HEK293 (cell line): ENCODE measurements at regions not wholly inside any gene's neighbourhood (a gene's known extent, or its start where the extent isn't known, plus 50 kb on each side); places are given as distances from the start of the nearest gene placed in this dataset.

Source experiments
- CTCF ChIA-PET: fragments of 350-600 bp; formaldehyde crosslinking; extraction: SDS; loops from one replicate; lab custom pipeline; 2021; ENCODE audit warnings: antibody characterized with exemption; lab: Yijun Ruan, JAX
- POLR2A ChIA-PET: fragments of 300-600 bp; formaldehyde crosslinking; extraction: SDS; loops from one replicate; lab custom pipeline; 2020; ENCODE audit warnings: antibody characterized with exemption, inconsistent platforms; lab: Yijun Ruan, JAX
- H3K27ac ChIP-seq: fragments of 200-500 bp; sonication (Bioruptor generic); 2 replicates; pipeline ENCODE4 v1.5.1; 2014; ENCODE audit warnings: low read depth, low read length, control low read depth, inconsistent platforms; ENCODE audit errors: extremely low read depth
- H3K36me3 ChIP-seq, 2 experiments: fragments of 200-500 bp in 1 of 2; sonication (Bioruptor generic) in 1 of 2; 1 replicate in 1 of 2; 2 replicates in 1 of 2; pipeline ENCODE4 v1.5.1; 2014 to 2017; ENCODE audit warnings: inconsistent platforms in 2 of 2, low read length in 2 of 2; ENCODE audit not compliant: control insufficient read depth in 2 of 2, insufficient read depth in 1 of 2
- H3K4me1 ChIP-seq: fragments of 200-500 bp; sonication (Bioruptor generic); 2 replicates; pipeline ENCODE4 v1.5.1; 2014; ENCODE audit warnings: mild to moderate bottlenecking, low read length, inconsistent platforms; ENCODE audit not compliant: control insufficient read depth, insufficient read depth
- H3K4me3 ChIP-seq: 2 replicates; pipeline ENCODE4 v1.5.1; 2011; ENCODE audit warnings: low read depth, mild to moderate bottlenecking, control low read depth, low read length, moderate library complexity
- H3K9me3 ChIP-seq: fragments of 200-500 bp; sonication (Bioruptor generic); 2 replicates; pipeline ENCODE4 v1.5.1; 2014; ENCODE audit warnings: low read depth, low read length, inconsistent platforms; ENCODE audit not compliant: control insufficient read depth, insufficient read depth
- FEZF1 ChIP-seq: fragments of 450-650 bp; formaldehyde crosslinking; IDR thresholded peaks from 2 replicates; pipeline ENCODE4 v1.5.1; 2016; ENCODE audit warnings: missing biosample characterization, missing genetic modification characterization
- GFI1B ChIP-seq: fragments of 450-650 bp; formaldehyde crosslinking; IDR thresholded peaks from 2 replicates; pipeline ENCODE4 v1.5.1; 2016; ENCODE audit warnings: missing biosample characterization, missing genetic modification characterization
- REPIN1 ChIP-seq: fragments of 450-650 bp; formaldehyde crosslinking; IDR thresholded peaks from 2 replicates; pipeline ENCODE4 v1.5.1; 2017; ENCODE audit warnings: missing biosample characterization, missing genetic modification characterization, low read depth
- SETDB1 ChIP-seq: IDR thresholded peaks from one replicate; pipeline ENCODE4 v1.6.1; 2017; ENCODE audit warnings: mild to moderate bottlenecking, low read length, moderate library complexity, mixed read lengths; ENCODE audit not compliant: insufficient read length
- SP3 ChIP-seq: fragments of 450-650 bp; formaldehyde crosslinking; IDR thresholded peaks from 2 replicates; pipeline ENCODE4 v1.5.1; 2016; ENCODE audit warnings: missing biosample characterization, missing genetic modification characterization
- TRIM28 ChIP-seq: IDR thresholded peaks from 2 replicates; pipeline ENCODE4 v1.6.1; 2011; ENCODE audit warnings: low read length, control low read depth, borderline replicate concordance
- YY1 ChIP-seq: fragments of 450-650 bp; formaldehyde crosslinking; IDR thresholded peaks from 2 replicates; pipeline ENCODE4 v1.5.1; 2018; ENCODE audit warnings: missing biosample characterization, missing genetic modification characterization
- YY2 ChIP-seq: fragments of 450-650 bp; formaldehyde crosslinking; IDR thresholded peaks from 2 replicates; pipeline ENCODE4 v1.5.1; 2016; ENCODE audit warnings: missing biosample characterization, missing genetic modification characterization
- ZBTB1 ChIP-seq: fragments of 450-650 bp; formaldehyde crosslinking; IDR thresholded peaks from 2 replicates; pipeline ENCODE4 v1.5.1; 2016; ENCODE audit warnings: missing biosample characterization, missing genetic modification characterization
- ZBTB48 ChIP-seq: fragments of 450-650 bp; formaldehyde crosslinking; IDR thresholded peaks from 2 replicates; pipeline ENCODE4 v1.5.1; 2016; ENCODE audit warnings: missing biosample characterization, missing genetic modification characterization
- ZFP41 ChIP-seq: fragments of 450-650 bp; formaldehyde crosslinking; IDR thresholded peaks from 2 replicates; pipeline ENCODE4 v1.5.1; 2016; ENCODE audit warnings: missing biosample characterization, missing genetic modification characterization, borderline replicate concordance
- ZFP69B ChIP-seq: fragments of 450-650 bp; formaldehyde crosslinking; IDR thresholded peaks from 2 replicates; pipeline ENCODE4 v1.5.1; 2016; ENCODE audit warnings: missing biosample characterization, missing genetic modification characterization
- ZIC2 ChIP-seq: fragments of 450-650 bp; formaldehyde crosslinking; IDR thresholded peaks from 2 replicates; pipeline ENCODE4 v1.5.1; 2016; ENCODE audit warnings: missing biosample characterization, missing genetic modification characterization
- ZNF112 ChIP-seq: fragments of 450-650 bp; formaldehyde crosslinking; IDR thresholded peaks from 2 replicates; pipeline ENCODE4 v1.5.0; 2017; ENCODE audit warnings: missing biosample characterization, missing genetic modification characterization
- ZNF140 ChIP-seq: fragments of 450-650 bp; formaldehyde crosslinking; IDR thresholded peaks from 2 replicates; pipeline ENCODE4 v1.5.1; 2016; ENCODE audit warnings: missing biosample characterization, missing genetic modification characterization
- ZNF157 ChIP-seq: fragments of 450-650 bp; formaldehyde crosslinking; IDR thresholded peaks from 2 replicates; pipeline ENCODE4 v1.5.1; 2016; ENCODE audit warnings: missing biosample characterization, missing genetic modification characterization
- ZNF16 ChIP-seq: fragments of 450-650 bp; formaldehyde crosslinking; IDR thresholded peaks from 2 replicates; pipeline ENCODE4 v1.5.1; 2016; ENCODE audit warnings: low read depth, missing biosample characterization, missing genetic modification characterization
- ZNF174 ChIP-seq: fragments of 450-650 bp; formaldehyde crosslinking; IDR thresholded peaks from 2 replicates; pipeline ENCODE4 v1.5.0; 2017; ENCODE audit warnings: missing biosample characterization, mild to moderate bottlenecking, missing genetic modification characterization
- ZNF274 ChIP-seq, 2 experiments: fragments of 200-500 bp in 1 of 2; fragments of 450-650 bp in 1 of 2; sonication (Bioruptor generic) in 1 of 2; formaldehyde crosslinking in 1 of 2; IDR thresholded peaks; 2 replicates each; pipeline versions ENCODE4 v1.5.1 to v1.6.1; 2014 to 2016; ENCODE audit warnings: borderline replicate concordance in 1 of 2, inconsistent platforms in 1 of 2, low read length in 1 of 2, missing biosample characterization in 1 of 2, missing genetic modification characterization in 1 of 2
- ZNF350 ChIP-seq: fragments of 450-650 bp; formaldehyde crosslinking; IDR thresholded peaks from 2 replicates; pipeline ENCODE4 v1.5.0; 2017; ENCODE audit warnings: missing biosample characterization, mild to moderate bottlenecking, missing genetic modification characterization
- ZNF37A ChIP-seq: fragments of 450-650 bp; IDR thresholded peaks from 2 replicates; pipeline ENCODE4 v1.5.1; 2018; ENCODE audit warnings: missing biosample characterization, missing genetic modification characterization
- ZNF473 ChIP-seq: fragments of 450-650 bp; formaldehyde crosslinking; IDR thresholded peaks from 2 replicates; pipeline ENCODE4 v1.5.1; 2017; ENCODE audit warnings: missing biosample characterization, missing genetic modification characterization
- ZNF530 ChIP-seq: fragments of 450-650 bp; formaldehyde crosslinking; IDR thresholded peaks from 2 replicates; pipeline ENCODE4 v1.5.1; 2016; ENCODE audit warnings: low read depth, missing biosample characterization, missing genetic modification characterization
- ZNF585B ChIP-seq: fragments of 450-650 bp; formaldehyde crosslinking; IDR thresholded peaks from 2 replicates; pipeline ENCODE4 v1.5.1; 2016; ENCODE audit warnings: missing biosample characterization, missing genetic modification characterization
- ZNF654 ChIP-seq: fragments of 450-650 bp; formaldehyde crosslinking; IDR thresholded peaks from 2 replicates; pipeline ENCODE4 v1.5.1; 2016; ENCODE audit warnings: low read depth, missing biosample characterization, missing genetic modification characterization
- ZNF664 ChIP-seq: fragments of 450-650 bp; formaldehyde crosslinking; IDR thresholded peaks from 2 replicates; pipeline ENCODE4 v1.5.1; 2016; ENCODE audit warnings: missing biosample characterization, missing genetic modification characterization
- ZNF776 ChIP-seq: fragments of 450-650 bp; formaldehyde crosslinking; IDR thresholded peaks from 2 replicates; pipeline ENCODE4 v1.5.0; 2017; ENCODE audit warnings: missing biosample characterization, missing genetic modification characterization, borderline replicate concordance
- ZNF792 ChIP-seq: fragments of 450-650 bp; formaldehyde crosslinking; IDR thresholded peaks from 2 replicates; pipeline ENCODE4 v1.5.1; 2016; ENCODE audit warnings: missing biosample characterization, missing genetic modification characterization
- ZSCAN30 ChIP-seq: fragments of 450-650 bp; IDR thresholded peaks from 2 replicates; pipeline ENCODE4 v1.5.1; 2018; ENCODE audit warnings: missing biosample characterization, mild to moderate bottlenecking, missing genetic modification characterization, moderate library complexity

- no peak for TF ChIP-seq SP3 (tag by site-specific recombination)
- no peak for TF ChIP-seq ZNF585B (tag by site-specific recombination)
- no peak for TF ChIP-seq ZNF157 (tag by site-specific recombination)
- TF ChIP-seq ZBTB48 (tag by site-specific recombination), result no peak
- no peak for TF ChIP-seq ZNF112 (tag by site-specific recombination)
- TF ChIP-seq ZIC2 (tag by site-specific recombination), result no peak
- TF ChIP-seq ZFP41 (tag by site-specific recombination), result no peak
- TF ChIP-seq GFI1B, result no peak
- no peak for TF ChIP-seq ZNF37A
- TF ChIP-seq ZNF530 (tag by site-specific recombination), result no peak
- no peak for TF ChIP-seq ZNF654
- TF ChIP-seq ZNF792 (tag by site-specific recombination), result no peak
- TF ChIP-seq ZSCAN30 (tag by site-specific recombination), result no peak
- TF ChIP-seq REPIN1, result no peak
- no peak for TF ChIP-seq YY1 (tag by site-specific recombination)
- TF ChIP-seq ZNF174 (tag by site-specific recombination), result no peak
- TF ChIP-seq, all 188 proteins: peak for 0
- CTCF ChIA-PET, result interaction anchor here (0.7 kb wide), 1 partner anchor 83 kb away, joined by 5 read pairs; no protein-coding TSS in a partner anchor
- H3K4me3 ChIP-seq, result no peak overlapping the region
- no peaks in the 10 kb centered on the region for H3K4me1 ChIP-seq
- H3K27ac ChIP-seq, result no peak overlapping the region
- POLR2A ChIA-PET, result no interaction called here
- H3K9me3 ChIP-seq, result no peaks in the 10 kb centered on the region
- no peaks in the 10 kb centered on the region for H3K36me3 ChIP-seq
Measured at GRCh38 chr3:98701071-98701675, 62.0 kb upstream of the ST3GAL6 start.

DNA sequence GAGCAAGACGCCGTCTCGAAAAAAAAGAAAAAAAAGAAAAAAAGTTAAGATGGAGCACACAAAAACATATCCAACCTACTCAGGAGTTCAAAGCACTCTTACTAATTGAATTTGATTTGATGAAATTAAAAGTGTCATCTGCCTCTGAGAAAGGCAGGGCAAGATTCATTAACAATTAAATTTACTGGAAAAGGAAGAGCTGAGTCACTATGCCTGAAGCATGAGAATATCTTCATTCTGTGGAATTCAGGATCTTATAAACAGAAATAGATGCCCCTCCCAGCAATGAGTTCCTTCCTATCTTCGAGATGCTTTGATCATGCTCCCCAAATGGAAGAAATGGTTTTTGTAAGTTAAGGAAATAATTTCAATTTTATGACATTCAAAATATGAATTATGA, 61.0 kb upstream of the ST3GAL6 start:
- Histone ChIP-seq H3K9me3 (no peaks in the 10 kb centered on the region), H3K27ac (no peak overlapping the region)
- CTCF ChIA-PET, result interaction anchor here (0.6 kb wide), 1 partner anchor 147 kb away, joined by 3 read pairs; no protein-coding TSS in a partner anchor
- no peak for TF ChIP-seq ZFP69B (tag by site-specific recombination)
- no peak for TF ChIP-seq ZNF664 (tag by site-specific recombination)
- no peak for TF ChIP-seq ZNF473 (tag by site-specific recombination)
- no peak for TF ChIP-seq YY2
- no peak for TF ChIP-seq ZNF274 (IDR thresholded peaks at IDR 0.05; ENCODE audit: low read length)
- no peak for TF ChIP-seq ZNF274 (tag by site-specific recombination; IDR thresholded peaks at IDR 0.05; ENCODE audit: borderline replicate concordance)
- no peak for TF ChIP-seq ZNF16 (tag by site-specific recombination)
- no peak for TF ChIP-seq ZNF140 (tag by site-specific recombination)
- TF ChIP-seq ZNF350 (tag by site-specific recombination), result no peak
- no peak for TF ChIP-seq TRIM28
- no peak for TF ChIP-seq ZNF776 (tag by site-specific recombination)
- TF ChIP-seq SETDB1, result no peak
- no peak for TF ChIP-seq ZBTB1
- TF ChIP-seq FEZF1, result no peak
- TF ChIP-seq, all 188 proteins: peak for 0
- no peaks in the 10 kb centered on the region for H3K36me3 ChIP-seq
- no peak overlapping the region for H3K4me3 ChIP-seq
- no peaks in the 10 kb centered on the region for H3K4me1 ChIP-seq
- POLR2A ChIA-PET, result no interaction called here
